Neuronal stem cell (in vitro differentiated cells): ENCODE measurements at regions not wholly inside any gene's neighbourhood (a gene's known extent, or its start where the extent isn't known, plus 50 kb on each side); places are given as distances from the start of the nearest gene placed in this dataset.
"Not testable (repeated sequence)": the region's sequence is repeated elsewhere in the genome, so short reads cannot be mapped to it uniquely, and the experiment has no call there.

Source experiments
- DNase-seq: peaks from one replicate; pipeline ENCODE4 v3.0.0-alpha.2; 2013; ENCODE audit warnings: low spot score
- H2AFZ ChIP-seq: one replicate; pipeline ENCODE4 v1.6.1; 2013; ENCODE audit warnings: mild to moderate bottlenecking, low read length, inconsistent platforms
- H2AK5ac ChIP-seq: 2 replicates; pipeline ENCODE4 v1.6.1; 2013; ENCODE audit warnings: low read depth, mild to moderate bottlenecking, inconsistent platforms, low read length, moderate library complexity, mixed read lengths
- H2BK120ac ChIP-seq: 2 replicates; pipeline ENCODE4 v1.6.1; 2013; ENCODE audit warnings: low read depth, mild to moderate bottlenecking, inconsistent platforms, low read length, moderate library complexity, mixed read lengths
- H2BK12ac ChIP-seq: one replicate; pipeline ENCODE4 v1.6.1; 2013; ENCODE audit warnings: low read length, inconsistent platforms
- H2BK15ac ChIP-seq: 2 replicates; pipeline ENCODE4 v1.6.1; 2013; ENCODE audit warnings: mild to moderate bottlenecking, low read length, inconsistent platforms, mixed read lengths
- H2BK5ac ChIP-seq: one replicate; pipeline ENCODE4 v1.6.1; 2013; ENCODE audit warnings: inconsistent platforms, mild to moderate bottlenecking, low read length, moderate library complexity
- H3K14ac ChIP-seq: one replicate; pipeline ENCODE4 v1.6.1; 2013; ENCODE audit warnings: low read length, inconsistent platforms
- H3K18ac ChIP-seq: 2 replicates; pipeline ENCODE4 v1.6.1; 2013; ENCODE audit warnings: low read length, inconsistent platforms
- H3K23ac ChIP-seq: 2 replicates; pipeline ENCODE4 v1.6.1; 2013; ENCODE audit warnings: low read depth, mild to moderate bottlenecking, mixed read lengths, low read length, inconsistent platforms; ENCODE audit not compliant: poor library complexity
- H3K27ac ChIP-seq: replicated peaks from 3 replicates; pipeline ENCODE4 v1.5.1; 2013; ENCODE audit warnings: low read length, inconsistent platforms
- H3K27me3 ChIP-seq, 3 experiments: 2 replicates each; pipeline ENCODE4 v1.6.1; 2013; ENCODE audit warnings: low read length in 3 of 3, mild to moderate bottlenecking in 2 of 3, inconsistent platforms in 1 of 3, low read depth in 1 of 3, mixed read lengths in 1 of 3, moderate library complexity in 1 of 3; ENCODE audit not compliant: control insufficient read depth in 3 of 3, insufficient read depth in 3 of 3
- H3K36me3 ChIP-seq, 2 donors: replicated peaks in 1 of 2; 2 replicates each; pipeline ENCODE4 v1.6.1; 2013; ENCODE audit warnings: low read length in 2 of 2; ENCODE audit not compliant: control insufficient read depth in 2 of 2, insufficient read depth in 2 of 2
- H3K4ac ChIP-seq: 2 replicates; pipeline ENCODE4 v1.6.1; 2013; ENCODE audit warnings: inconsistent platforms, mild to moderate bottlenecking, low read length, moderate library complexity
- H3K4me1 ChIP-seq, 2 donors: 1 replicate in 1 of 2; 2 replicates in 1 of 2; pipeline ENCODE4 v1.6.1; 2013; ENCODE audit warnings: low read length in 2 of 2, low read depth in 1 of 2; ENCODE audit not compliant: control insufficient read depth in 2 of 2, insufficient read depth in 1 of 2
- H3K4me2 ChIP-seq: one replicate; pipeline ENCODE4 v1.6.1; 2013; ENCODE audit warnings: mild to moderate bottlenecking, low read length, inconsistent platforms; ENCODE audit not compliant: insufficient read depth, poor library complexity, severe bottlenecking
- H3K4me3 ChIP-seq, 2 donors: 2 replicates each; pipeline ENCODE4 v1.5.1; 2013; ENCODE audit warnings: low read length in 2 of 2, mild to moderate bottlenecking in 2 of 2, inconsistent platforms in 1 of 2, moderate library complexity in 1 of 2
- H3K79me1 ChIP-seq: one replicate; pipeline ENCODE4 v1.6.1; 2013; ENCODE audit warnings: low read depth, mild to moderate bottlenecking, inconsistent platforms, low read length, moderate library complexity
- H3K9ac ChIP-seq: one replicate; pipeline ENCODE4 v1.6.1; 2013; ENCODE audit warnings: mild to moderate bottlenecking, low read depth, low read length, inconsistent platforms; ENCODE audit not compliant: poor library complexity
- H3K9me3 ChIP-seq, 2 donors: replicated peaks in 1 of 2; 2 replicates each; pipeline versions ENCODE3 to v1.6.1; 2013; ENCODE audit warnings: low read length in 2 of 2, mild to moderate bottlenecking in 2 of 2, inconsistent platforms in 1 of 2, low read depth in 1 of 2, mixed read lengths in 1 of 2, moderate library complexity in 1 of 2; ENCODE audit not compliant: control insufficient read depth in 2 of 2, insufficient read depth in 1 of 2
- H4K8ac ChIP-seq: one replicate; pipeline ENCODE4 v1.6.1; 2013; ENCODE audit warnings: low read depth, mild to moderate bottlenecking, inconsistent platforms, low read length, moderate library complexity
- H4K91ac ChIP-seq: one replicate; pipeline ENCODE4 v1.6.1; 2013; ENCODE audit warnings: low read length, low read depth, mild to moderate bottlenecking, inconsistent platforms; ENCODE audit not compliant: poor library complexity
- WGBS, 2 donors: extraction: QIAGEN DNeasy Blood & Tissue Kit; methylation state at CpG; one replicate each; pipeline ENCODE4 v1.1.7; 2013; ENCODE audit warnings: missing lambda C conversion rate in 2 of 2, mixed read lengths in 1 of 2; ENCODE audit not compliant: insufficient read length in 2 of 2, insufficient replicate concordance in 1 of 2; ENCODE audit errors: extremely low coverage in 2 of 2; 5-methylcytosine and 5-hydroxymethylcytosine counted together

- H2BK15ac ChIP-seq: no peak overlapping the region
- H3K18ac ChIP-seq: no peak overlapping the region
- H3K79me1 ChIP-seq: no peaks in the 10 kb centered on the region
- H3K9me3 ChIP-seq: no peaks in the 10 kb centered on the region
- H2BK12ac ChIP-seq: no peak overlapping the region
- H4K8ac ChIP-seq: no peak overlapping the region
- H3K23ac ChIP-seq: no peak overlapping the region
- H3K14ac ChIP-seq: no peak overlapping the region
- H3K27ac ChIP-seq: no peak overlapping the region
- no peak overlapping the region for H3K9ac ChIP-seq
- DNase-seq: no peak
- H3K4me1 ChIP-seq: peaks cover 0 to 8% of the 10 kb centered on the region in 2 donors
- no peak overlapping the region for H2AK5ac ChIP-seq
- no peaks in the 10 kb centered on the region for H3K36me3 ChIP-seq
- no peak overlapping the region for H2AFZ ChIP-seq
- H2BK5ac ChIP-seq: no peak overlapping the region
- H3K4ac ChIP-seq: no peak overlapping the region
- no peak overlapping the region for H2BK120ac ChIP-seq
- H3K4me2 ChIP-seq: no peak overlapping the region
- no peak overlapping the region for H4K91ac ChIP-seq
- no CpG with 5 or more reads among the region's 13 CpGs for WGBS, 2 donors
- peaks cover 3 to 30% (median 26%) of the 10 kb centered on the region in 3 experiments for H3K27me3 ChIP-seq
- H3K4me3 ChIP-seq: no peak overlapping the region
Observed at GRCh38 chr12:3421191-3421978, 69.6 kb upstream of the PRMT8 start.

GRCh38 chr12:3424796-3425195, 66.2 kb upstream of the PRMT8 start:
- not testable (repeated sequence) for H3K4me2 ChIP-seq, H4K91ac ChIP-seq, H2BK120ac ChIP-seq, H2AK5ac ChIP-seq, H2BK5ac ChIP-seq, H3K23ac ChIP-seq, H2BK15ac ChIP-seq, H3K4ac ChIP-seq, DNase-seq, H3K4me1 ChIP-seq, H2AFZ ChIP-seq, H3K9ac ChIP-seq, H3K36me3 ChIP-seq, H3K79me1 ChIP-seq, H3K9me3 ChIP-seq, H3K14ac ChIP-seq, H3K18ac ChIP-seq, H3K27ac ChIP-seq, H4K8ac ChIP-seq, H2BK12ac ChIP-seq, H3K4me3 ChIP-seq
- H3K27me3 ChIP-seq: peaks cover 0 to 19% (median 17%) of the 10 kb centered on the region in 3 experiments
- WGBS, 2 donors: no CpG with 5 or more reads among the region's 7 CpGs

- DNase-seq: no peak
- Histone ChIP-seq H4K8ac (no peak overlapping the region), H3K14ac (no peak overlapping the region), H3K79me1 (no peaks in the 10 kb centered on the region), H3K4ac (no peak overlapping the region), H3K23ac (no peak overlapping the region), H2BK120ac (no peak overlapping the region), H3K36me3 (no peaks in the 10 kb centered on the region), H3K9me3 (no peaks in the 10 kb centered on the region), H3K27me3 (peaks cover 0 to 10% (median 0%) of the 10 kb centered on the region in 3 experiments), H3K4me1 (peaks cover 4 to 5% of the 10 kb centered on the region in 2 donors), H3K18ac (no peak overlapping the region), H3K4me3 (no peak overlapping the region), H3K27ac (no peak overlapping the region), H2BK15ac (no peak overlapping the region), H3K4me2 (no peak overlapping the region), H2BK5ac (no peak overlapping the region), H4K91ac (no peak overlapping the region), H2AFZ (no peak overlapping the region), H3K9ac (no peak overlapping the region), H2BK12ac (no peak overlapping the region), H2AK5ac (no peak overlapping the region)
- no CpG with 5 or more reads among the region's 2 CpGs for WGBS, 2 donors
Observed at GRCh38 chr12:3427956-3428355, 63.0 kb upstream of the PRMT8 start.

GRCh38 chr12:3428631-3429030, 62.4 kb upstream of the PRMT8 start:
- Histone ChIP-seq H3K18ac (no peak overlapping the region), H4K8ac (no peak overlapping the region), H3K36me3 (no peaks in the 10 kb centered on the region), H3K4me3 (no peak overlapping the region), H3K4me2 (no peak overlapping the region), H2AFZ (no peak overlapping the region), H3K79me1 (no peaks in the 10 kb centered on the region), H2BK5ac (no peak overlapping the region), H2AK5ac (no peak overlapping the region), H3K4me1 (peaks cover 4 to 5% of the 10 kb centered on the region in 2 donors), H3K14ac (no peak overlapping the region), H4K91ac (no peak overlapping the region), H3K9ac (no peak overlapping the region), H2BK15ac (no peak overlapping the region), H2BK120ac (no peak overlapping the region), H2BK12ac (no peak overlapping the region), H3K9me3 (no peaks in the 10 kb centered on the region), H3K27me3 (peaks cover 0 to 10% (median 0%) of the 10 kb centered on the region in 3 experiments), H3K23ac (no peak overlapping the region), H3K4ac (no peak overlapping the region), H3K27ac (no peak overlapping the region)
- no peak for DNase-seq
- WGBS, 2 donors: no CpG with 5 or more reads among the region's 2 CpGs
